Activated naive CD8-positive, alpha-beta T cell treated with anti-CD3 and anti-CD28 coated beads for 36 hours (primary cell): ENCODE measurements at regions not wholly inside any gene's neighbourhood (a gene's known extent, or its start where the extent isn't known, plus 50 kb on each side); places are given as distances from the start of the nearest gene placed in this dataset.
"Not testable (repeated sequence)": the region's sequence is repeated elsewhere in the genome, so short reads cannot be mapped to it uniquely, and the experiment has no call there.

Experiments
- DNase-seq: peaks from one replicate; pipeline ENCODE4 v3.0.0; 2021
- H3K27ac Mint-ChIP-seq: one replicate; pipeline ENCODE4 v1.8.0; 2022; ENCODE audit warnings: mild to moderate bottlenecking, moderate library complexity, mixed read lengths
- H3K27me3 Mint-ChIP-seq: one replicate; pipeline ENCODE4 v1.8.0; 2022; ENCODE audit warnings: mild to moderate bottlenecking, mixed read lengths
- H3K36me3 Mint-ChIP-seq: one replicate; pipeline ENCODE4 v1.8.0; 2021; ENCODE audit warnings: mild to moderate bottlenecking, mixed read lengths
- H3K4me1 Mint-ChIP-seq: one replicate; pipeline ENCODE4 v1.8.0; 2021; ENCODE audit warnings: mixed read lengths
- H3K4me3 Mint-ChIP-seq: one replicate; pipeline ENCODE4 v1.8.0; 2022; ENCODE audit warnings: mild to moderate bottlenecking, moderate library complexity, mixed read lengths
- H3K9me3 Mint-ChIP-seq: one replicate; pipeline ENCODE4 v1.8.0; 2022; ENCODE audit warnings: mixed read lengths

DNA sequence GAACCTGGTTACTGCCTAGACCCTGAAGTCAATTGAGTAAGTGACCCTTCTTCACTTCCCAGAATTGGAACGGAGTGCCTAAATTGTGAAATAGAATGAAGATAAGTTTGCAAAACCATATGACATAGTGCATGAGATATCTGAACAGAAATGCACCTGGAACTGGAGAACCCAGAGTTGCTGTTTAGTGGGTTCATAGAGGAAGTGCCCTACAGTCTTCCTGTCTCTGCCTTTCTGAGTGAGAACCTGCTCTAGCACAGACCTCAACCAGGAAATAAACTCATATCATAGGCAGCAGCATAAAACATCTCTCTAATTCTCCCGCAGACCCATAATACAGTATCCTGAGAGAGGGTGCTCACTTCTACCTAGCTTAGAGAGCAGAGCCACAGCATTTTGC lies 82.9 kb downstream of the EOMES start:
- Mint-ChIP-seq H3K4me1 (peaks cover 7% of the 10 kb centered on the region), H3K27me3 (no peaks in the 10 kb centered on the region), H3K4me3 (no peak overlapping the region), H3K36me3 (no peaks in the 10 kb centered on the region), H3K27ac (peak overlapping the region; percentile 69), H3K9me3 (no peaks in the 10 kb centered on the region)
- DNase-seq = no peak

DNA sequence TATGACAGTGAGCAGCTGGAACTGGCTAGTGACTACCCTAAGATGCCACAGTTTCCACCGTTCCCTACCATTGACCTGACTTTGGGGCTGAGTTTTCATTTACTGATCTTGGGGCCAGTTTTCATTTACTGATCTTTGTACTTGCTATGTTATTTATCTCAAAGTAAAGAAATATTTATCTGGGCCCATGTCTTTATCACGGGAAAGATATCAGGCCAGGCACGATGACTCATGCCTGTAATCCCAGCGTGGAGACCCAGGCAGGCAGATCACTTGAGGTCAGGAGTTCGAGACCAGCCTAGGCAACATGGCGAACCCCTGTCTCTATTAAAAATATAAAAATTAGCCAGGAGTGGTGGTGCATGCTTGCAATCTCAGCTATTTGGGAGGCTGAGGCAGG lies 83.5 kb downstream of the EOMES start:
- Mint-ChIP-seq H3K27me3 (no peaks in the 10 kb centered on the region), H3K27ac (no peak overlapping the region), H3K4me1 (peaks cover 11% of the 10 kb centered on the region)

DNA sequence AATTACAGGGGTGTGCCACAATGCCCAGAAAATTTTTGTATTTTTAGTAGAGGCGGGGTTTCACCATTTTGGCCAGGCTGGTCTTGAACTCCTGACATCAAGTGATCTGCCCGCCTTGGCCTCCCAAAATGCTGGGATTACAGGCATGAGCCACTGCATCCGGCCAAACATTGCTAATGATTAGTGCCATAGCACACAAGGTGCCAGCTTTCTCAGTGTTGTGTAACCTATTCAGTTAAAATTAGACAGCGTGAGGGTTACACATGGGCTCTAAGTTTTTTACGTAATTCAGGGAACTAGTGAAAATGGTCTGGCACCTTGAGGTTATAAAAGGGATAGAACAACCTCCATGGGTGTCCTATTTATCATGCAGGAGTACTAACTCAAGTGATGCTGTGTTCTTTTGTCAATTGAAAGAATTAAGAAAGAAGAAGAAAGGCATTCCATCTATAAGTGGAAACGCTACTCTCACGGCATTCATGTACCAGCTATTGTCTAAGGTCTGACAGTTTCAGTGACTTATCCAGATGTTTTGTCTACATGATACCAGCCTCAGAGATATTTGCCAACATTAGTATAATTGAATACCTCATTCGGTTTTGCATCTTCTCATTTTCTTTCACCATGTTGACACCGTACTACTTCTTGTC lies 84.7 kb downstream of the EOMES start:
- no peaks in the 10 kb centered on the region for H3K36me3 Mint-ChIP-seq
- H3K4me1 Mint-ChIP-seq = peaks cover 17% of the 10 kb centered on the region
- H3K9me3 Mint-ChIP-seq = no peaks in the 10 kb centered on the region
- H3K27ac Mint-ChIP-seq = no peak overlapping the region
- H3K27me3 Mint-ChIP-seq = no peaks in the 10 kb centered on the region
- DNase-seq = no peak
- no peak overlapping the region for H3K4me3 Mint-ChIP-seq

More for the DNA sequence above, 83.5 kb downstream of the EOMES start:
- no peaks in the 10 kb centered on the region for H3K36me3 Mint-ChIP-seq
- no peaks in the 10 kb centered on the region for H3K9me3 Mint-ChIP-seq
- no peak for DNase-seq
- H3K4me3 Mint-ChIP-seq = no peak overlapping the region

DNA sequence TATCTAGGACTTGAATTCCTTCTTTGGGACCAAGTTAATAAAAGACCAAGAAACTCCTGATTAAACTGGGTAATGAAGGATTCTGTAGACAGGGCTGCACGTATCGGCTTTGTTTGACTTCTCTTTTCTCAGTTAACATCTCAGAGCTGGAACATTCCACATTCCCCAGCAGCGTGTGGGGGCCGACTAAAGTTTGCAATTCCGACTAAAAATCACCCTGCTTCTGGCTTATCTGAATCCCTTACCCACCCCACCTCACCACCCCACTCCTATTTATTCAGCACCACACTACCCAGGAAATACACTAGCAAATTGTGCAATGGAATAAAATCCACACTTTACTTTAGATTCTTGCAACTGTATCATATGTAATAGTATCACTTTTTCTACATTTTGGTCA lies 87.1 kb downstream of the EOMES start:
- H3K27ac Mint-ChIP-seq, H3K27me3 Mint-ChIP-seq, H3K9me3 Mint-ChIP-seq, DNase-seq, H3K36me3 Mint-ChIP-seq, H3K4me3 Mint-ChIP-seq: not testable (repeated sequence)
- peaks cover 19% of the 10 kb centered on the region for H3K4me1 Mint-ChIP-seq

DNA sequence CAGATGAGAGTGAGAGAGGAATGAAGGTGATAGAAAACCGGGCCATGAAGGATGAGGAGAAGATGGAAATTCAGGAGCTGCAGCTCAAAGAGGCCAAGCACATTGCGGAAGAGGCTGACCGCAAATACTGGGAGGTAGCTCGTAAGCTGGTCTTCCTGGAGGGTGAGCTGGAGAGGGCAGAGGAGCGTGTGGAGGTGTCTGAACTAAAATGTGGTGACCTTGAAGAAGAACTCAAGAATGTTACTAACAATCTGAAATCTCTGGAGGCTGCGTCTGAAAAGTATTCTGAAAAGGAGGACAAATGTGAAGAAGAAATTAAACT lies 88.9 kb downstream of the EOMES start:
- H3K27me3 Mint-ChIP-seq = no peaks in the 10 kb centered on the region
- H3K4me3 Mint-ChIP-seq = peak overlapping the region; percentile 86
- no peaks in the 10 kb centered on the region for H3K36me3 Mint-ChIP-seq
- H3K4me1 Mint-ChIP-seq = peaks cover 16% of the 10 kb centered on the region
- no peaks in the 10 kb centered on the region for H3K9me3 Mint-ChIP-seq
- DNase-seq = no peak
- H3K27ac Mint-ChIP-seq = peak overlapping the region; percentile 72

DNA sequence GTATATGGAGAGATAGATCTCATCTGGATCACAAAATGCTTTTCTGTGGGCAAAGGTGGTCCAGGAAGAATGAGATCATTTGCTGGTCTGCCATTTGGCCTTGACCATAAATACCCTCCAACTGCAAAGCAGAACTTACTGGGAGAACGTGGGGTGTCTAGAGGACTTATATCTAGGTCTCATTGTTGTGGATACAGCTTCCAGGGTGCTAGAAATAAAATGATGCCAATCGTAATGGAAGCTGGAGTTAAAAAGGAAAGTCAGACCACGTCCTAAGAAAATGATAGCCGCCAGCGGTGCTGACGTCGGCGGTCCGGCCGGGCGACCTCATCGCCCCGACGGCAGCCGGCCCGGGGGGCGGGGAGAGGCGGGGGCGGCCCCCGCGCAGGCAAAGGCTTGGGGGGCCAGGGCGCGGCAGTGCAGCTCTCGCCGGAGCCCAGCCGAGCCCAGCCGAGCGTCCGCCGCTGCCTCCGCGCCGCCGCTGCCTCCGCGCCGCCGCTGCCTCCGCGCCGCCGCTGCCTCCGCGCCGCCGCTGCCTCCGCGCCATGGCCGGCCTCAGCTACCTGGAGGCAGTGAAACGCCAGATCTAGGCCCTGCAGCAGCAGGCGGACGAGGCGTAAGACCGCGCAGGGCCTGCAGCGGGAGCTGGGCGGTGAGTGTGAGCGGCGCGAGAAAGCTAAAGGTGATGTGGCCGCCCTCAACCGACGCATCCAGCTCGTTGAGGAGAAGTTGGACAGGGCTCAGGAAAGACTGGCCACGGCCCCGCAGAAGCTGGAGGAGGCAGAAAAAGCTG lies 89.5 kb downstream of the EOMES start:
- Mint-ChIP-seq H3K4me1 (peaks cover 20% of the 10 kb centered on the region), H3K4me3 (peak overlapping the region; percentile 86), H3K9me3 (no peaks in the 10 kb centered on the region), H3K27ac (peak overlapping the region; percentile 72), H3K27me3 (no peaks in the 10 kb centered on the region), H3K36me3 (no peaks in the 10 kb centered on the region)
- DNase-seq = peak; percentile 57

DNA sequence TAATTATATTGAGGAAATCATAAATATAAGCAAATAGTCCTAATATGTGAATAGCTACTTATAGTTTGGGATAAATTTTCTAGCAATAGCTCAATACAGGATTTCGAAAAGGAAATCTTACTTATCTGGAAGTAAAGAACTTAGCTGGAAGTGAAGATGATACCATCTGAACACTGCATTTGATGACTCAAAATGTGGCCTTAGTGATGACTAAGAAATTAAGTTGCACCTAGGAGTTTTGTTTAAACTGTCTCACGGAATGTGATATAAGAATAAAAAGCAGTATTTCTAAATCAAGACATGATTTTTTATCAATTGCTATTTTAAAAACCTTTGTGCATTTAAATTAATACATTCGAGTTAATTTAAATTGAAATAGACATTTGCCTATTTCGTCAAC lies 91.2 kb downstream of the EOMES start:
- H3K9me3 Mint-ChIP-seq = no peaks in the 10 kb centered on the region
- no peaks in the 10 kb centered on the region for H3K27me3 Mint-ChIP-seq
- no peaks in the 10 kb centered on the region for H3K36me3 Mint-ChIP-seq
- H3K4me1 Mint-ChIP-seq = peaks cover 21% of the 10 kb centered on the region
- no peak overlapping the region for H3K27ac Mint-ChIP-seq
- no peak overlapping the region for H3K4me3 Mint-ChIP-seq
- DNase-seq = no peak

DNA sequence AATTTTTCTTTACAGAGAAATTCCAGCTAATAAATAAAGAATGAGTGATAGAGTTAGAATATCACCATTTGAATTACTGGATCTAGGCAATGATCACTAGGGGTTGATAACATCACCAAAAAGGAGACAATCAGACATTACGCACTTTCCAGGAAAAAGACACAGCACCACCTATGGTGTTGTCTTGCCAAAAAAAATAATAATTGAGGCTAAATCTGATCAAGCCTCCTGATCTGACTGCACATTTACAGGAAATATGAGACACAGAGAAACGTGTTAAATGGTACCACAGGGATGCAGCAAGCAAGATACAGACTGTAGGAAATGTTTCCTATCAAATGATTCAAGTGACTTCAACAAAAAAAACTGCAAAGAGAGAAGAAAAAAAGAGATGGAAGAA lies 92.8 kb downstream of the EOMES start:
- Mint-ChIP-seq H3K4me1 (peaks cover 25% of the 10 kb centered on the region), H3K36me3 (no peaks in the 10 kb centered on the region), H3K27me3 (no peaks in the 10 kb centered on the region), H3K4me3 (no peak overlapping the region), H3K27ac (no peak overlapping the region), H3K9me3 (no peaks in the 10 kb centered on the region)
- no peak for DNase-seq

DNA sequence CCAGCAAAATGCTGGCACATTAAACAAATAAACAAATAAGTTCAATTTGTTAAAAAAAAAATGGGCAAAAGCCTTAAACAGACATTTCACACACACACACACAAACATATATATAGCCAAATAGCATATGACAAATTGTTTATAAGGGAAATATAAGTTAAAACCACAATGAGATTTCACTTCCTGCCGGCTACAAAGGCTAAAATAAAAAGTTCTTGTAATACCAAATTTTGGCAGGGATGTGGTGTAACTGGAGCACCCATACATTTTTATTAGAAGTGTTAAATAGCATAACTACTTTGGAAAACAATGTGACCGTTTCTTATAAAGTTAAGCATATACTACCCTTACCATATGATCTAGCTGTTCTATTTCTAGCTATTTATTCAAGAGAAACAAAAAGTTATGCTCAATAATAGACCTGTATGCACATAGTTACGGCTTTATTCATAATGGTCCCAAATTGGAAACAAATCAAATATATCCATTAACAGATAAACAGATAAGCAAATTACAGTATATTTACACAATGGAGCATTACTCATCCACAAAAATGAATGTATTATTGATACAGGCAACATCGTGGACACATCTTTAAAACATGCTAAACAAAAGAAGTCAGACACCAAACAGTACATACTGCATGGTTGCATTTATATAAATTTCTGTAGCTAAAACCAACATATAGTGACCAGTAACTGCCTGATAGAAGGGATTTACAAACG lies 93.9 kb downstream of the EOMES start:
- Mint-ChIP-seq H3K27me3 (no peaks in the 10 kb centered on the region), H3K36me3 (no peaks in the 10 kb centered on the region), H3K27ac (no peak overlapping the region), H3K9me3 (no peaks in the 10 kb centered on the region), H3K4me1 (peaks cover 18% of the 10 kb centered on the region), H3K4me3 (no peak overlapping the region)
- no peak for DNase-seq

DNA sequence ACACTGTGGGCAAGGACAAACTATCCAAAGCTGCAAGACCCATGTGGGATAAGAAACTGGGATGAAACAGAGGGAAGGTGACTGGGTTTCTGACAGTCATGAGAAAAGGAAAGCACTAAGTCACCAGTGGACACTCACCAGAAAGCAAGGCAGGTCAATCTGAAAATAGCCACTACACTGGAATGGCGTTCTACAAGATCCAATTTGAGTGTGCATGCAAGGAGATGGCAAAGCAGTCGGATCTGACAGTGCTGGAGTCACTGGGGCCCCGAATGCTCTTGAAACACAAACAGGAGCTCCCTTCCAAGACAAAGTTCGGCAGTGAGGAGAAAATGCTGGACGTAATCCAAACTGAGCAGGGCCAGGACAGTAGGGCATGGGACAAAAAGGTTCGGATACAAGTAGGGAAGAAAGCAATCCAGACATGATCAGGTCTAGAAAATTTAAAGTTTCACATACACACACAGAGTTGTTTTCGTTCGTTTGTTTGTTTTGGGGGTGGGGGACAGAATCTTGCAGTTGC lies 95.5 kb downstream of the EOMES start:
- Mint-ChIP-seq H3K4me1 (peaks cover 15% of the 10 kb centered on the region), H3K36me3 (no peaks in the 10 kb centered on the region), H3K4me3 (no peak overlapping the region), H3K27me3 (no peaks in the 10 kb centered on the region), H3K27ac (no peak overlapping the region), H3K9me3 (no peaks in the 10 kb centered on the region)
- DNase-seq = no peak

DNA sequence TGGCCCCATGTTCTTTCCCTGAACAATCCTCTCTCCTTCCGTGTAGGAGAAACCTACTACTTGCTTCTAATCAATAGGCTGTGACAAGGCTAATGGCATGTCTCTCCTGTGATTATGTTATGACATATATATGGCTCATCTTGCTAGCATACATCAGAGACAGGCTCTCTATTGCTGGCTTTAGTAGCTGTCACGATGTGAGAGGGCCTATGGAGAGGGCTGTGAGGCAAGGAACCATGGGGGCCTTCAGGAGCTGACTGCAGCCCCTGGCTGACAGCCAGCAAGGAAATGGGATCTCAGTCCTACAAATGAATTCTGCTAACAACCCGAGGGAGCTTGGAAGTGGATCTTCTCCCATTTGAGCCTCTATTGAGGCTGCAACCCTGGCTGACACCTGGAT lies 96.3 kb downstream of the EOMES start:
- Mint-ChIP-seq H3K4me3 (no peak overlapping the region), H3K27me3 (no peaks in the 10 kb centered on the region), H3K27ac (no peak overlapping the region)

DNA sequence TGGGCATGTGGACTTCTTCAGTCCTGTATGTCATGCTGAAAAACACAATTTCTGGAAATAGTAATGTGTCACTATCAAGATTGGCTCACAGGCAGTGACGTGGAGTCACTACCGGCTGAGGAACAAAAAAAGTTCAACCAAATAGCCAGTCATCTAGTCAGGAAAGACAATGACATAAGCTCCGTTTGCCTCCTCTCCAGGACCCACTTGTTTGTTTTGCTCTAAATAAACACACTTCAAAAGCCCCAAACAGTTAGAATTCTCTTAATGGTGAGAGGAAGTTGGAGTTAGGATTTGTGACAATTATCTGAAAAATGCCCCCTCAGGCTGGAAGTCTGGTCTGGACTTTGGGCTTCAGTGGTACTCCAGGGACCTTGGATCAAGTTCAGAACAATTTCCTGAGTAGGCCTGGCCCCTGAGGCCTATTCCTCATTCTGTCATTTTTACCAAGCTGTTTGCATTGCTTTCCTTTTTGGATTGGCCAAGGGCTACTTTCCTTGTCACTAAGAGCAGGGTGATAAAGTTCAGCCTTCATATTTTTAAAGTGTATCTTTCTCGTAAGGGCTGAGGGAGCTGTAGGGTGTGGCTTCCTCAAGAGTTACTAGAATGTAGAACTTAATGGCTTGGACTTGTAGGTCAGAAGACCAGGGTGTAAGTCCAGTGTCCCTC lies 98.9 kb downstream of the EOMES start:
- H3K4me1 Mint-ChIP-seq = peaks cover 9% of the 10 kb centered on the region
- DNase-seq = no peak
- H3K27me3 Mint-ChIP-seq = no peaks in the 10 kb centered on the region
- H3K9me3 Mint-ChIP-seq = no peaks in the 10 kb centered on the region
- H3K27ac Mint-ChIP-seq = no peak overlapping the region
- no peak overlapping the region for H3K4me3 Mint-ChIP-seq
- no peaks in the 10 kb centered on the region for H3K36me3 Mint-ChIP-seq

More for the DNA sequence above, 96.3 kb downstream of the EOMES start:
- no peaks in the 10 kb centered on the region for H3K9me3 Mint-ChIP-seq
- no peaks in the 10 kb centered on the region for H3K36me3 Mint-ChIP-seq
- no peak for DNase-seq
- H3K4me1 Mint-ChIP-seq = peaks cover 12% of the 10 kb centered on the region

DNA sequence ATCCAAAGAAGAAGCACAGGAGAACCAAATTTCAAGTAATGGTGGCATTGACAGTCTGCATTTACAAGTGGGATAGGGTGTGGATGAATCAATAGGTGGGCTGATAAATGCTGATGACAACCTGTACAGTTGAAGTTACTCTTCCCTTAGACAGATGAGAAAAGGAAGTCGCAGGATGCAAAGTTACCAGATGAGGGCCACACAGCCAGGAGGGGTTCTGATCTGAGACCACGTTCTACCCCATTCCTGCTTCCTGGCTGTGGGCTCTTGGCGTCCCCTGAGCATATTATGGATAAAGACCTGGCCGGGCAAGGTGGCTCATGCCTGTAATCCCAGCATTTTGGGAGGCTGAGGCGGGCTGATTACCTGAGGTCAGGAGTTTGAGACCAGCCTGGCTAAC lies 104.6 kb downstream of the EOMES start:
- Mint-ChIP-seq H3K36me3 (peaks cover 4% of the 10 kb centered on the region), H3K27ac (no peak overlapping the region), H3K9me3 (peaks cover 9% of the 10 kb centered on the region), H3K4me1 (no peaks in the 10 kb centered on the region), H3K4me3 (no peak overlapping the region), H3K27me3 (no peaks in the 10 kb centered on the region)
- no peak for DNase-seq

DNA sequence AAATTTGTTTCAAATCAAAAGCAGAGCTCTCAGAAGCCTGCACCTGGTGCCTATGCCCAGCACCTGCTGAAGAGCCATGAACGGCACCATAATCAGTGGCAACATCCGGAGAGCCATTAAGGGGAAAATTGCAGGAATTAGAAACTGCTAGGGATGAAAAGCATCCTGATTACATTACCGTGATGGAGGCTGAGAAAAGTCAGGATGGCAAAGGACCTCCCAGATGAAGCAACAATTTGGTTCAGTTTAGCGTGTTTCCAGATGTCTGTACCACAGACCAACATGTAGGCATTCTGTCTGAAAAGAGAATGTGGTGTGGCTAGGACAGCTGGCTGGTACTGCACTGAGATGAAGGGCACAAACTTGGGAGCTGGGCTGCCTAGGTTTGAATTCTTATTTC lies 106.1 kb downstream of the EOMES start:
- Mint-ChIP-seq H3K27ac (no peak overlapping the region), H3K4me1 (no peaks in the 10 kb centered on the region), H3K36me3 (peaks cover 4% of the 10 kb centered on the region), H3K9me3 (peaks cover 9% of the 10 kb centered on the region), H3K4me3 (no peak overlapping the region), H3K27me3 (no peaks in the 10 kb centered on the region)
- DNase-seq = no peak

DNA sequence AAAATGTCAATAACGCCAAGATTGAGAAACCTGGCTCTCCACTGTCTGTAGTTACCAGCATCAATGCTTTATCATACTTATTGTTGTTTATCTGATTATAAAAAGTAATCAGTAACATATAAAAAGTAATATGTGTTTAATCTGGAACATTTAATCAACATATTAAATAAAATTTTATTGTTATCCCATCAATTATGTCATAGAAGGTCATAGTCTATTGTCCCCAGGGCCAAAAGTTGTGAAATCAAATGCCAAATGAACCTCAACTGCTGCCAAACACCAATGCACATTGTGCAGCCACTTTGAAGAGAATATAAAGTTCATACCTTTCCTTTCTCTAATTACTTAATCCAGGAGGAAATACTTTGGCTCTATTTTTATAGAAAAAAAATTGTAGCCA lies 106.6 kb downstream of the EOMES start:
- H3K27me3 Mint-ChIP-seq = no peaks in the 10 kb centered on the region
- peaks cover 4% of the 10 kb centered on the region for H3K36me3 Mint-ChIP-seq
- H3K4me3 Mint-ChIP-seq = no peak overlapping the region
- H3K27ac Mint-ChIP-seq = no peak overlapping the region
- peaks cover 9% of the 10 kb centered on the region for H3K9me3 Mint-ChIP-seq
- no peaks in the 10 kb centered on the region for H3K4me1 Mint-ChIP-seq
- DNase-seq = no peak
